Fibroblast of lung (primary cell): ENCODE measurements at regions not wholly inside any gene's neighbourhood (a gene's known extent, or its start where the extent isn't known, plus 50 kb on each side); places are given as distances from the start of the nearest gene placed in this dataset.

Experiments used
- EZH2 ChIP-seq: IDR thresholded peaks from 2 replicates; pipeline ENCODE4 v1.5.1; 2012; ENCODE audit warnings: low read length, control low read depth, mild to moderate bottlenecking; ENCODE audit errors: missing control alignments
- TF ChIP-seq, protein P1 (sequence below), 2 donors: IDR thresholded peaks in 1 of 2; conservative IDR thresholded peaks in 1 of 2; 1 replicate in 1 of 2; 2 replicates in 1 of 2; pipeline ENCODE4 v1.5.1; 2011 to 2012; ENCODE audit warnings: low read length in 2 of 2, control low read depth in 1 of 2, inconsistent platforms in 1 of 2, low read depth in 1 of 2, mild to moderate bottlenecking in 1 of 2

DNA sequence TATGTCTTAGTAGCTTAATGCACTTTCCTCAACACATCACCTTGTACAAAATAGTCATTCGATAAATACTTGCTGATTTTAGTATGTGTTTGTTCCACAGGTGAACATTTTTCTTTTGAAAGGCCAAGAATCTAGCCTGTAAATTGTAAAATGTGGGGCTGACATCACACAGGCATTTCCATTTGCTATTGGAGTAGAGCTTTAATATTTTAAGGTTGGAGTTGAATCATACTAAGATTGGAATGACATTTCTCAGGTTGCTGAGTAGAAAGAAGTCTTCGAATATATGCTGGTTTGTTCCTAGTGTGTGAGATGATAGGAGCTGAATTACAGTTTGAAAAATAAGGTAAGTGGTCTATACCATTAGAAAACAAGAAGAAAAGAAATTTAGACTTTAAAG, 112.3 kb upstream of the FRY start:
- TF ChIP-seq EZH2: no peak
- TF ChIP-seq, protein P1, sequence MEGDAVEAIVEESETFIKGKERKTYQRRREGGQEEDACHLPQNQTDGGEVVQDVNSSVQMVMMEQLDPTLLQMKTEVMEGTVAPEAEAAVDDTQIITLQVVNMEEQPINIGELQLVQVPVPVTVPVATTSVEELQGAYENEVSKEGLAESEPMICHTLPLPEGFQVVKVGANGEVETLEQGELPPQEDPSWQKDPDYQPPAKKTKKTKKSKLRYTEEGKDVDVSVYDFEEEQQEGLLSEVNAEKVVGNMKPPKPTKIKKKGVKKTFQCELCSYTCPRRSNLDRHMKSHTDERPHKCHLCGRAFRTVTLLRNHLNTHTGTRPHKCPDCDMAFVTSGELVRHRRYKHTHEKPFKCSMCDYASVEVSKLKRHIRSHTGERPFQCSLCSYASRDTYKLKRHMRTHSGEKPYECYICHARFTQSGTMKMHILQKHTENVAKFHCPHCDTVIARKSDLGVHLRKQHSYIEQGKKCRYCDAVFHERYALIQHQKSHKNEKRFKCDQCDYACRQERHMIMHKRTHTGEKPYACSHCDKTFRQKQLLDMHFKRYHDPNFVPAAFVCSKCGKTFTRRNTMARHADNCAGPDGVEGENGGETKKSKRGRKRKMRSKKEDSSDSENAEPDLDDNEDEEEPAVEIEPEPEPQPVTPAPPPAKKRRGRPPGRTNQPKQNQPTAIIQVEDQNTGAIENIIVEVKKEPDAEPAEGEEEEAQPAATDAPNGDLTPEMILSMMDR (conservative IDR thresholded peaks at IDR 0.05 in 1 of 2, IDR thresholded peaks at IDR 0.05 in 1 of 2; ENCODE audit: low read depth in 1 of 2, low read length in 2 of 2): no peak
